Ammon's horn (tissue), 1 donor: ENCODE measurements at regions not wholly inside any gene's neighbourhood (a gene's known extent, or its start where the extent isn't known, plus 50 kb on each side); places are given as distances from the start of the nearest gene placed in this dataset.

Experiments
- DNase-seq: peaks from one replicate; pipeline ENCODE4 v3.0.0-alpha.2; 2016; ENCODE audit warnings: low spot score

- no peak for DNase-seq
Measured at GRCh38 chr1:106964495-106964894, 92.0 kb upstream of the PRMT6 start.

- no peak for DNase-seq
Measured at GRCh38 chr1:106968644-106969043, 87.8 kb upstream of the PRMT6 start.

GRCh38 chr1:106969731-106970130 lies 86.7 kb upstream of the PRMT6 start:
- no peak for DNase-seq

GRCh38 chr1:106972074-106972473 lies 84.4 kb upstream of the PRMT6 start:
- no peak for DNase-seq

- no peak for DNase-seq
Measured at GRCh38 chr1:106975944-106976343, 80.5 kb upstream of the PRMT6 start.

GRCh38 chr1:106978477-106979322 lies 77.8 kb upstream of the PRMT6 start:
- DNase-seq, result no peak

GRCh38 chr1:106979371-106979770 lies 77.1 kb upstream of the PRMT6 start:
- DNase-seq, result no peak

GRCh38 chr1:106980121-106980520 lies 76.4 kb upstream of the PRMT6 start:
- no peak for DNase-seq

GRCh38 chr1:106984801-106985200 lies 71.7 kb upstream of the PRMT6 start:
- DNase-seq, result no peak

- no peak for DNase-seq
Measured at GRCh38 chr1:106986603-106987002, 69.9 kb upstream of the PRMT6 start.

GRCh38 chr1:106995970-106996369 lies 60.5 kb upstream of the PRMT6 start:
- no peak for DNase-seq

- DNase-seq, result no peak
Measured at GRCh38 chr1:106998431-106999002, 58.0 kb upstream of the PRMT6 start.

- no peak for DNase-seq
Measured at GRCh38 chr1:107000902-107001301, 55.6 kb upstream of the PRMT6 start.

- no peak for DNase-seq
Measured at GRCh38 chr1:107003972-107004371, 52.5 kb upstream of the PRMT6 start.

GRCh38 chr1:107004421-107004820 lies 52.1 kb upstream of the PRMT6 start:
- DNase-seq, result no peak
